Calu3 (cell line): ENCODE measurements at regions not wholly inside any gene's neighbourhood (a gene's known extent, or its start where the extent isn't known, plus 50 kb on each side); places are given as distances from the start of the nearest gene placed in this dataset.
"Not testable (repeated sequence)": the region's sequence is repeated elsewhere in the genome, so short reads cannot be mapped to it uniquely, and the experiment has no call there.

ENCODE experiments used
- BruUV-seq: library from RNA; stranded (reverse); fragments of 400-500 nt; replicated peaks from 2 replicates; lab custom pipeline; 2021; lab: Mats Ljungman, UMichigan
- CTCF ChIA-PET: fragments of 300-600 bp; sonication (Branson Sonifier 250); formaldehyde crosslinking; loops from one replicate; lab custom pipeline; 2022; ENCODE audit warnings: antibody characterized with exemption; lab: Charles Lee
- DNase-seq: peaks from one replicate; pipeline ENCODE4 v3.0.0; 2022
- H3K27ac Mint-ChIP-seq: one replicate; pipeline ENCODE4 v1.8.0; 2022; ENCODE audit warnings: mixed read lengths; ENCODE audit not compliant: unreplicated experiment
- H3K27me3 Mint-ChIP-seq: one replicate; pipeline ENCODE4 v1.8.0; 2022; ENCODE audit warnings: mixed read lengths; ENCODE audit not compliant: unreplicated experiment
- H3K36me3 Mint-ChIP-seq: one replicate; pipeline ENCODE4 v1.8.0; 2022; ENCODE audit warnings: mild to moderate bottlenecking, moderate library complexity, mixed read lengths; ENCODE audit not compliant: insufficient read depth, unreplicated experiment
- H3K4me1 Mint-ChIP-seq: one replicate; pipeline ENCODE4 v1.8.0; 2022; ENCODE audit warnings: mild to moderate bottlenecking, low read depth, mixed read lengths; ENCODE audit not compliant: unreplicated experiment
- H3K4me3 Mint-ChIP-seq: one replicate; pipeline ENCODE4 v1.8.0; 2022; ENCODE audit warnings: mild to moderate bottlenecking, low read depth, moderate library complexity, mixed read lengths; ENCODE audit not compliant: unreplicated experiment
- H3K9me3 Mint-ChIP-seq: one replicate; pipeline ENCODE4 v1.8.0; 2022; ENCODE audit warnings: low read depth, mixed read lengths; ENCODE audit not compliant: unreplicated experiment
- CTCF ChIP-seq: fragments of 200-600 bp; IDR thresholded peaks from one replicate; pipeline ENCODE4 v1.8.0; 2022; ENCODE audit warnings: antibody characterized with exemption; ENCODE audit not compliant: unreplicated experiment
- intact Hi-C: fragments of 100-400 bp; cut with micrococcal nuclease; formaldehyde crosslinking; loops from one replicate; pipeline ENCODE4 v1.10.0; 2022; ENCODE audit not compliant: unreplicated experiment

GRCh38 chr4:12028258-12028657 is 599.6 kb upstream of the HS3ST1 start:
- no peak for TF ChIP-seq CTCF
- BruUV-seq = no TSS peak
- intact Hi-C loops = no loop called here

GRCh38 chr4:12022409-12022808 is 593.7 kb upstream of the HS3ST1 start:
- no TSS peak for BruUV-seq
- Mint-ChIP-seq H3K4me3 (no peak overlapping the region), H3K36me3 (no peaks in the 10 kb centered on the region), H3K27me3 (no peaks in the 10 kb centered on the region), H3K9me3 (no peaks in the 10 kb centered on the region), H3K4me1 (no peaks in the 10 kb centered on the region), H3K27ac (no peak overlapping the region)
- no peak for DNase-seq
- CTCF ChIA-PET = no interaction called here
- TF ChIP-seq CTCF = no peak
- intact Hi-C loops = no loop called here

More at GRCh38 chr4:12028258-12028657, 599.6 kb upstream of the HS3ST1 start:
- CTCF ChIA-PET = no interaction called here
- no peak overlapping the region for H3K4me3 Mint-ChIP-seq
- H3K9me3 Mint-ChIP-seq = no peaks in the 10 kb centered on the region
- H3K27ac Mint-ChIP-seq = no peak overlapping the region
- H3K4me1 Mint-ChIP-seq = no peaks in the 10 kb centered on the region
- DNase-seq = no peak
- no peaks in the 10 kb centered on the region for H3K27me3 Mint-ChIP-seq
- no peaks in the 10 kb centered on the region for H3K36me3 Mint-ChIP-seq

GRCh38 chr4:12016729-12017128 is 588.0 kb upstream of the HS3ST1 start:
- intact Hi-C loops = no loop called here
- BruUV-seq = no TSS peak
- Mint-ChIP-seq H3K36me3 (no peaks in the 10 kb centered on the region), H3K27ac (no peak overlapping the region), H3K27me3 (no peaks in the 10 kb centered on the region), H3K9me3 (no peaks in the 10 kb centered on the region), H3K4me3 (no peak overlapping the region), H3K4me1 (no peaks in the 10 kb centered on the region)
- CTCF ChIA-PET = no interaction called here
- no peak for TF ChIP-seq CTCF
- DNase-seq = no peak

- Mint-ChIP-seq H3K27me3 (no peaks in the 10 kb centered on the region), H3K4me3 (no peak overlapping the region), H3K4me1 (no peaks in the 10 kb centered on the region), H3K27ac (no peak overlapping the region), H3K36me3 (no peaks in the 10 kb centered on the region), H3K9me3 (peaks cover 2% of the 10 kb centered on the region)
- CTCF ChIA-PET = interaction anchor here (0.6 kb wide), 1 partner anchor 228 kb away, joined by 3 read pairs; no protein-coding TSS in a partner anchor
- intact Hi-C loops = no loop called here
- TF ChIP-seq CTCF = no peak
- DNase-seq = no peak
- BruUV-seq = no TSS peak
Measured at GRCh38 chr4:12005471-12005870, 576.8 kb upstream of the HS3ST1 start.

- H3K4me1 Mint-ChIP-seq, intact Hi-C loops: not testable (repeated sequence)
Measured at GRCh38 chr4:11996581-11996980, 567.9 kb upstream of the HS3ST1 start.

More at GRCh38 chr4:11996581-11996980, 567.9 kb upstream of the HS3ST1 start:
- H3K9me3 Mint-ChIP-seq, H3K27me3 Mint-ChIP-seq, BruUV-seq, CTCF ChIA-PET, H3K4me3 Mint-ChIP-seq, H3K36me3 Mint-ChIP-seq: not testable (repeated sequence)
- DNase-seq = peak; percentile 9
- peak overlapping the region; percentile 66 for H3K27ac Mint-ChIP-seq
